IMR-90 (cell line): ENCODE measurements at regions not wholly inside any gene's neighbourhood (a gene's known extent, or its start where the extent isn't known, plus 50 kb on each side); places are given as distances from the start of the nearest gene placed in this dataset.

Experiments
- ATAC-seq: fragments of 200-7000 bp; cut with Tn5 transposase; 2 replicates; pipeline ENCODE4 v1.9.1; 2020; ENCODE audit warnings: low read depth, mild to moderate bottlenecking, moderate library complexity
- BruUV-seq: library from RNA; stranded (reverse); fragments of 400-500 nt; replicated peaks from 2 replicates; lab custom pipeline; 2021; lab: Mats Ljungman, UMichigan
- CTCF ChIA-PET: fragments of 300-600 bp; formaldehyde crosslinking; extraction: SDS; loops from one replicate; lab custom pipeline; 2021; ENCODE audit warnings: antibody characterized with exemption; lab: Yijun Ruan, JAX
- POLR2A ChIA-PET: fragments of 300-600 bp; sonication (Branson Sonifier 250); formaldehyde crosslinking; loops from one replicate; lab custom pipeline; 2022; ENCODE audit warnings: antibody characterized with exemption; ENCODE audit not compliant: unreplicated experiment; lab: Charles Lee
- DNase-seq: peaks from one replicate; pipeline ENCODE4 v3.0.0; 2013
- H2AFZ ChIP-seq: replicated peaks from 2 replicates; pipeline ENCODE3; 2013; ENCODE audit warnings: low read length, mild to moderate bottlenecking; ENCODE audit not compliant: poor library complexity
- H2AK5ac ChIP-seq: 2 replicates; pipeline ENCODE4 v1.6.1; 2013; ENCODE audit warnings: low read depth, low read length, inconsistent platforms
- H2AK9ac ChIP-seq: replicated peaks from 2 replicates; pipeline ENCODE3; 2013; ENCODE audit warnings: mild to moderate bottlenecking, low read depth, low read length, moderate library complexity; ENCODE audit not compliant: poor library complexity
- H2BK120ac ChIP-seq: 2 replicates; pipeline ENCODE4 v1.6.1; 2013; ENCODE audit warnings: low read depth, low read length, inconsistent platforms
- H2BK15ac ChIP-seq: 3 replicates; pipeline ENCODE4 v1.6.1; 2013; ENCODE audit warnings: low read depth, low read length, inconsistent platforms
- H2BK20ac ChIP-seq: 2 replicates; pipeline ENCODE4 v1.6.1; 2013; ENCODE audit warnings: low read depth, mild to moderate bottlenecking, inconsistent platforms, low read length, moderate library complexity
- H2BK5ac ChIP-seq: 2 replicates; pipeline ENCODE4 v1.6.1; 2013; ENCODE audit warnings: mild to moderate bottlenecking, low read depth, low read length, inconsistent platforms; ENCODE audit not compliant: poor library complexity, severe bottlenecking
- H3K14ac ChIP-seq: replicated peaks from 2 replicates; pipeline ENCODE4 v1.6.1; 2013; ENCODE audit warnings: low read depth, low read length, inconsistent platforms
- H3K18ac ChIP-seq: 2 replicates; pipeline ENCODE4 v1.6.1; 2013; ENCODE audit warnings: low read depth, low read length, control low read depth
- H3K23ac ChIP-seq: 2 replicates; pipeline ENCODE4 v1.6.1; 2013; ENCODE audit warnings: low read depth, low read length, inconsistent platforms
- H3K27ac ChIP-seq: 2 replicates; pipeline ENCODE4 v1.5.1; 2013; ENCODE audit warnings: mild to moderate bottlenecking, control low read depth, low read length; ENCODE audit not compliant: insufficient read depth
- H3K27me3 ChIP-seq: 2 replicates; pipeline ENCODE4 v1.6.1; 2013; ENCODE audit warnings: low read length; ENCODE audit not compliant: control insufficient read depth, insufficient read depth
- H3K36me3 ChIP-seq: 2 replicates; pipeline ENCODE4 v1.6.1; 2013; ENCODE audit warnings: low read length, mixed read lengths; ENCODE audit not compliant: control insufficient read depth, insufficient read depth
- H3K4ac ChIP-seq: 2 replicates; pipeline ENCODE4 v1.6.1; 2013; ENCODE audit warnings: low read depth, low read length, inconsistent platforms
- H3K4me1 ChIP-seq: 2 replicates; pipeline ENCODE4 v1.6.1; 2013; ENCODE audit warnings: low read length, mixed read lengths; ENCODE audit not compliant: control insufficient read depth, insufficient read depth
- H3K4me2 ChIP-seq: 2 replicates; pipeline ENCODE4 v1.6.1; 2013; ENCODE audit warnings: low read depth, mild to moderate bottlenecking, control low read depth, low read length, moderate library complexity
- H3K4me3 ChIP-seq: 2 replicates; pipeline ENCODE4 v1.5.1; 2013; ENCODE audit warnings: low read depth, mild to moderate bottlenecking, control low read depth, low read length, moderate library complexity; ENCODE audit not compliant: insufficient read depth
- H3K56ac ChIP-seq: 2 replicates; pipeline ENCODE4 v1.6.1; 2013; ENCODE audit warnings: low read length, inconsistent platforms; ENCODE audit not compliant: insufficient read depth; ENCODE audit errors: extremely low read depth
- H3K79me1 ChIP-seq, 2 experiments: 2 replicates each; pipeline ENCODE4 v1.6.1; 2013; ENCODE audit warnings: low read length in 2 of 2, inconsistent platforms in 1 of 2, low read depth in 1 of 2
- H3K9ac ChIP-seq: 2 replicates; pipeline ENCODE4 v1.6.1; 2013; ENCODE audit warnings: low read depth, low read length, control low read depth
- H3K9me1 ChIP-seq: 2 replicates; pipeline ENCODE4 v1.6.1; 2013; ENCODE audit warnings: low read length, inconsistent platforms; ENCODE audit not compliant: insufficient read depth
- H3K9me3 ChIP-seq: 2 replicates; pipeline ENCODE4 v1.6.1; 2013; ENCODE audit warnings: low read length; ENCODE audit not compliant: control insufficient read depth, insufficient read depth
- H4K20me1 ChIP-seq: 2 replicates; pipeline ENCODE4 v1.6.1; 2013; ENCODE audit warnings: low read length, inconsistent platforms; ENCODE audit not compliant: insufficient read depth
- H4K5ac ChIP-seq: 2 replicates; pipeline ENCODE4 v1.6.1; 2013; ENCODE audit warnings: mild to moderate bottlenecking, low read depth, low read length, control low read depth
- H4K8ac ChIP-seq, 2 experiments: 2 replicates each; pipeline ENCODE4 v1.6.1; 2013; ENCODE audit warnings: low read depth in 2 of 2, low read length in 2 of 2, control low read depth in 1 of 2, inconsistent platforms in 1 of 2
- H4K91ac ChIP-seq: 2 replicates; pipeline ENCODE4 v1.6.1; 2013; ENCODE audit warnings: low read depth, low read length, inconsistent platforms; ENCODE audit not compliant: insufficient read depth
- BHLHE40 ChIP-seq: fragments of 150-350 bp; IDR thresholded peaks from 2 replicates; pipeline ENCODE4 v1.6.1; 2016; ENCODE audit warnings: mild to moderate bottlenecking, low read depth, low read length
- CEBPB ChIP-seq: IDR thresholded peaks from 2 replicates; pipeline ENCODE4 v1.6.1; 2012; ENCODE audit warnings: low read depth, low read length, improper control_type of control experiment
- CHD1 ChIP-seq: IDR thresholded peaks from 2 replicates; pipeline ENCODE4 v1.6.1; 2012; ENCODE audit warnings: low read depth, low read length, improper control_type of control experiment
- FOS ChIP-seq: fragments of 150-350 bp; IDR thresholded peaks from 2 replicates; pipeline ENCODE4 v1.6.1; 2016; ENCODE audit warnings: low read depth, low read length
- MAFK ChIP-seq: IDR thresholded peaks from 2 replicates; pipeline ENCODE4 v1.6.1; 2012; ENCODE audit warnings: low read depth, low read length, improper control_type of control experiment
- MAZ ChIP-seq: IDR thresholded peaks from 2 replicates; pipeline ENCODE4 v1.6.1; 2012; ENCODE audit warnings: low read depth, mild to moderate bottlenecking, low read length, improper control_type of control experiment, moderate library complexity, borderline replicate concordance
- MXI1 ChIP-seq: IDR thresholded peaks from 2 replicates; pipeline ENCODE4 v1.6.1; 2012; ENCODE audit warnings: low read depth, mild to moderate bottlenecking, low read length, moderate library complexity, borderline replicate concordance
- NFE2L2 ChIP-seq: fragments of 150-350 bp; IDR thresholded peaks from 2 replicates; pipeline ENCODE4 v1.6.1; 2016; ENCODE audit warnings: low read depth, mild to moderate bottlenecking, low read length
- POLR2A ChIP-seq: IDR thresholded peaks from 2 replicates; pipeline ENCODE4 v1.6.1; 2012; ENCODE audit warnings: mild to moderate bottlenecking, low read depth, low read length
- RCOR1 ChIP-seq: IDR thresholded peaks from 2 replicates; pipeline ENCODE4 v1.6.1; 2012; ENCODE audit warnings: mild to moderate bottlenecking, low read length, improper control_type of control experiment; ENCODE audit not compliant: insufficient replicate concordance
- RFX5 ChIP-seq: IDR thresholded peaks from 2 replicates; pipeline ENCODE4 v1.8.0; 2012; ENCODE audit warnings: low read depth, mild to moderate bottlenecking, low read length, moderate library complexity
- SMC3 ChIP-seq: fragments of 150-350 bp; IDR thresholded peaks from 2 replicates; pipeline ENCODE4 v1.6.1; 2016; ENCODE audit warnings: low read depth, mild to moderate bottlenecking, antibody characterized with exemption, low read length, moderate library complexity
- WGBS, 2 experiments: methylation state at CpG; one replicate each; pipeline versions ENCODE4 v1.1.5 to v1.1.7; 2013; ENCODE audit warnings: missing lambda C conversion rate in 2 of 2; ENCODE audit not compliant: insufficient read length in 1 of 2; ENCODE audit errors: extremely low coverage in 2 of 2; 5-methylcytosine and 5-hydroxymethylcytosine counted together
- dilution Hi-C: fragments of 300-500 bp; cut with HindIII; formaldehyde crosslinking; loops from one replicate; pipeline ENCODE4 v1.14.3; 2018; ENCODE audit warnings: low sequenced_read_pairs; ENCODE audit not compliant: unreplicated experiment
- in situ Hi-C: fragments of 300-500 bp; cut with MboI; formaldehyde crosslinking; loops from 3 replicates; pipeline ENCODE4 v1.14.3; 2019; ENCODE audit warnings: low sequenced_read_pairs, inconsistent platforms, mixed read lengths
- intact Hi-C: fragments of 100-400 bp; cut with micrococcal nuclease; formaldehyde crosslinking; loops from 2 replicates; pipeline ENCODE4 v1.10.0; 2022
- TF ChIP-seq, protein P1 (sequence below): fragments of 150-350 bp; IDR thresholded peaks from 2 replicates; pipeline ENCODE4 v1.6.1; 2017; ENCODE audit warnings: mild to moderate bottlenecking, antibody characterized with exemption, low read length, low read depth
- TF ChIP-seq, protein P2 (sequence below): conservative IDR thresholded peaks from 2 replicates; pipeline ENCODE4 v1.5.1; 2012; ENCODE audit warnings: mild to moderate bottlenecking, low read depth, low read length, improper control_type of control experiment
- TF ChIP-seq, protein P3 (sequence below): fragments of 150-350 bp; IDR thresholded peaks from 2 replicates; pipeline ENCODE4 v1.6.1; 2016; ENCODE audit warnings: low read depth, mild to moderate bottlenecking, low read length, moderate library complexity, borderline replicate concordance

DNA sequence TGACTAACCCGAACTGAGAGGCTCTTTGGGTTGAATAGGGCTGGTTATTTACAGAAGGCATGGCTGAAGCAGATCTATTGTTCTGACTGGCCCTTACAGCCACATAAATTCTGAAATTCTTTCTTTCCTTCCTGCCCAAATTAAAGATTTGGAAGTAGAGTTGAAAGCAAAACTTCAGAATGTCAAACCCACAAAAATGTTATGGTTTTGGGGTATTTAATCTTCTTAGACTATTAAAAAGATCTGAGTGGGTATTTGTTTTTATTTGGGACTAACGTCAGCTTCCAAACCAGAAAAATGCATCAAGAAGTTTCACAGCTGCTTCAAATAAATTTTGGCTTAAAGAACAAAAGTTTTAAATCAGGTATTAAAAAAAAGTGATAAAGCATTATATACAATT is 124.5 kb downstream of the AHR start:
- Histone ChIP-seq H3K4me2 (no peak overlapping the region), H3K4me3 (no peak overlapping the region)
- DNase-seq: no peak

More for the DNA sequence above, 124.5 kb downstream of the AHR start:
- H3K4me1 ChIP-seq: no peaks in the 10 kb centered on the region
- no peaks in the 10 kb centered on the region for H3K27me3 ChIP-seq
- H2AK5ac ChIP-seq: no peak overlapping the region
- H4K20me1 ChIP-seq: no peaks in the 10 kb centered on the region
- H3K9ac ChIP-seq: no peak overlapping the region
- H2BK20ac ChIP-seq: no peak overlapping the region
- ATAC-seq: no peak
- ChIA-PET CTCF (no interaction called here), POLR2A (no interaction called here)
- dilution Hi-C loops (no loop called here), intact Hi-C loops (no loop called here), in situ Hi-C loops (no loop called here)
- no peak overlapping the region for H3K18ac ChIP-seq
- no peak overlapping the region for H3K27ac ChIP-seq
- H2AK9ac ChIP-seq: no peak overlapping the region
- H3K9me3 ChIP-seq: peaks cover 6% of the 10 kb centered on the region; the same call in 1 of the 2 replicates
- H3K56ac ChIP-seq: no peak overlapping the region
- no peak overlapping the region for H3K4ac ChIP-seq
- H3K9me1 ChIP-seq: no peaks in the 10 kb centered on the region
- TF ChIP-seq, protein P1, sequence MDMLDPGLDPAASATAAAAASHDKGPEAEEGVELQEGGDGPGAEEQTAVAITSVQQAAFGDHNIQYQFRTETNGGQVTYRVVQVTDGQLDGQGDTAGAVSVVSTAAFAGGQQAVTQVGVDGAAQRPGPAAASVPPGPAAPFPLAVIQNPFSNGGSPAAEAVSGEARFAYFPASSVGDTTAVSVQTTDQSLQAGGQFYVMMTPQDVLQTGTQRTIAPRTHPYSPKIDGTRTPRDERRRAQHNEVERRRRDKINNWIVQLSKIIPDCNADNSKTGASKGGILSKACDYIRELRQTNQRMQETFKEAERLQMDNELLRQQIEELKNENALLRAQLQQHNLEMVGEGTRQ: no peak
- TF ChIP-seq MAZ: no peak
- TF ChIP-seq MXI1: no peak
- TF ChIP-seq RFX5: no peak
- no peak for TF ChIP-seq POLR2A
- TF ChIP-seq, protein P2, sequence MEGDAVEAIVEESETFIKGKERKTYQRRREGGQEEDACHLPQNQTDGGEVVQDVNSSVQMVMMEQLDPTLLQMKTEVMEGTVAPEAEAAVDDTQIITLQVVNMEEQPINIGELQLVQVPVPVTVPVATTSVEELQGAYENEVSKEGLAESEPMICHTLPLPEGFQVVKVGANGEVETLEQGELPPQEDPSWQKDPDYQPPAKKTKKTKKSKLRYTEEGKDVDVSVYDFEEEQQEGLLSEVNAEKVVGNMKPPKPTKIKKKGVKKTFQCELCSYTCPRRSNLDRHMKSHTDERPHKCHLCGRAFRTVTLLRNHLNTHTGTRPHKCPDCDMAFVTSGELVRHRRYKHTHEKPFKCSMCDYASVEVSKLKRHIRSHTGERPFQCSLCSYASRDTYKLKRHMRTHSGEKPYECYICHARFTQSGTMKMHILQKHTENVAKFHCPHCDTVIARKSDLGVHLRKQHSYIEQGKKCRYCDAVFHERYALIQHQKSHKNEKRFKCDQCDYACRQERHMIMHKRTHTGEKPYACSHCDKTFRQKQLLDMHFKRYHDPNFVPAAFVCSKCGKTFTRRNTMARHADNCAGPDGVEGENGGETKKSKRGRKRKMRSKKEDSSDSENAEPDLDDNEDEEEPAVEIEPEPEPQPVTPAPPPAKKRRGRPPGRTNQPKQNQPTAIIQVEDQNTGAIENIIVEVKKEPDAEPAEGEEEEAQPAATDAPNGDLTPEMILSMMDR: no peak
- TF ChIP-seq, protein P3, sequence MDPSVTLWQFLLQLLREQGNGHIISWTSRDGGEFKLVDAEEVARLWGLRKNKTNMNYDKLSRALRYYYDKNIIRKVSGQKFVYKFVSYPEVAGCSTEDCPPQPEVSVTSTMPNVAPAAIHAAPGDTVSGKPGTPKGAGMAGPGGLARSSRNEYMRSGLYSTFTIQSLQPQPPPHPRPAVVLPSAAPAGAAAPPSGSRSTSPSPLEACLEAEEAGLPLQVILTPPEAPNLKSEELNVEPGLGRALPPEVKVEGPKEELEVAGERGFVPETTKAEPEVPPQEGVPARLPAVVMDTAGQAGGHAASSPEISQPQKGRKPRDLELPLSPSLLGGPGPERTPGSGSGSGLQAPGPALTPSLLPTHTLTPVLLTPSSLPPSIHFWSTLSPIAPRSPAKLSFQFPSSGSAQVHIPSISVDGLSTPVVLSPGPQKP: no peak
- no peak for TF ChIP-seq RCOR1
- no peak for TF ChIP-seq CHD1
- TF ChIP-seq FOS: no peak
- TF ChIP-seq MAFK: no peak
- TF ChIP-seq CEBPB: no peak
- no peak for TF ChIP-seq BHLHE40
- no peak for TF ChIP-seq SMC3
- no peak for TF ChIP-seq NFE2L2
- no peak overlapping the region for H4K8ac ChIP-seq
- no peak overlapping the region for H2AFZ ChIP-seq
- H3K36me3 ChIP-seq: no peaks in the 10 kb centered on the region
- no peak overlapping the region for H3K14ac ChIP-seq
- H4K5ac ChIP-seq: no peak overlapping the region
- no peak overlapping the region for H2BK120ac ChIP-seq
- H3K79me1 ChIP-seq: no peaks in the 10 kb centered on the region
- BruUV-seq: no TSS peak
- H3K23ac ChIP-seq: no peak overlapping the region
- no peak overlapping the region for H2BK15ac ChIP-seq
- no CpG with 5 or more reads among the region's 2 CpGs for WGBS, 2 experiments
- no peak overlapping the region for H2BK5ac ChIP-seq
- H4K91ac ChIP-seq: no peak overlapping the region
